Activated naive CD8-positive, alpha-beta T cell treated with anti-CD3 and anti-CD28 coated beads, Interleukin-2, amount 10 ng/mL, durations not matched to agents 7 days and 5 days (primary cell): ENCODE measurements at regions not wholly inside any gene's neighbourhood (a gene's known extent, or its start where the extent isn't known, plus 50 kb on each side); places are given as distances from the start of the nearest gene placed in this dataset.
"Not testable (repeated sequence)": the region's sequence is repeated elsewhere in the genome, so short reads cannot be mapped to it uniquely, and the experiment has no call there.

ENCODE experiments used
- ATAC-seq: fragments of 150-1000 bp; cut with Tn5 transposase; one replicate; pipeline ENCODE4 v1.10.0; 2021; ENCODE audit warnings: low read depth, moderate library complexity
- POLR2A ChIA-PET: fragments of 350-600 bp; sonication (Branson Sonifier 250); formaldehyde crosslinking; loops from one replicate; lab custom pipeline; 2021; ENCODE audit warnings: antibody characterized with exemption; lab: Charles Lee
- DNase-seq: peaks from one replicate; pipeline ENCODE4 v3.0.0; 2021
- H3K27ac Mint-ChIP-seq: one replicate; pipeline ENCODE4 v1.8.0; 2022; ENCODE audit warnings: mild to moderate bottlenecking, mixed read lengths
- H3K27me3 Mint-ChIP-seq: one replicate; pipeline ENCODE4 v1.8.0; 2022; ENCODE audit warnings: mild to moderate bottlenecking, moderate library complexity, mixed read lengths
- H3K36me3 Mint-ChIP-seq: one replicate; pipeline ENCODE4 v1.8.0; 2021; ENCODE audit warnings: mild to moderate bottlenecking, mixed read lengths
- H3K4me1 Mint-ChIP-seq: one replicate; pipeline ENCODE4 v1.8.0; 2021; ENCODE audit warnings: mixed read lengths
- H3K4me3 Mint-ChIP-seq: one replicate; pipeline ENCODE4 v1.8.0; 2022; ENCODE audit warnings: mild to moderate bottlenecking, moderate library complexity, mixed read lengths
- H3K9me3 Mint-ChIP-seq: one replicate; pipeline ENCODE4 v1.8.0; 2021; ENCODE audit warnings: mixed read lengths

- DNase-seq (no peak), ATAC-seq (no peak)
- Mint-ChIP-seq H3K9me3 (no peaks in the 10 kb centered on the region), H3K27me3 (peaks cover 18% of the 10 kb centered on the region), H3K4me3 (no peak overlapping the region), H3K36me3 (no peaks in the 10 kb centered on the region), H3K27ac (no peak overlapping the region), H3K4me1 (no peaks in the 10 kb centered on the region)
- POLR2A ChIA-PET: no interaction called here
These were observed 226.7 kb upstream of the PRKX start for GRCh38 chrX:3940000-3940610.

GRCh38 chrX:3938587-3938986 lies 225.1 kb upstream of the PRKX start:
- POLR2A ChIA-PET: no interaction called here
- Mint-ChIP-seq H3K27me3 (peaks cover 18% of the 10 kb centered on the region), H3K36me3 (no peaks in the 10 kb centered on the region), H3K4me1 (no peaks in the 10 kb centered on the region), H3K27ac (no peak overlapping the region), H3K9me3 (no peaks in the 10 kb centered on the region), H3K4me3 (no peak overlapping the region)
- no peak for ATAC-seq
- DNase-seq: no peak

GRCh38 chrX:3935196-3935595 lies 221.7 kb upstream of the PRKX start:
- POLR2A ChIA-PET, H3K36me3 Mint-ChIP-seq, ATAC-seq, H3K4me3 Mint-ChIP-seq, H3K4me1 Mint-ChIP-seq, DNase-seq, H3K27ac Mint-ChIP-seq, H3K27me3 Mint-ChIP-seq, H3K9me3 Mint-ChIP-seq: not testable (repeated sequence)

DNA sequence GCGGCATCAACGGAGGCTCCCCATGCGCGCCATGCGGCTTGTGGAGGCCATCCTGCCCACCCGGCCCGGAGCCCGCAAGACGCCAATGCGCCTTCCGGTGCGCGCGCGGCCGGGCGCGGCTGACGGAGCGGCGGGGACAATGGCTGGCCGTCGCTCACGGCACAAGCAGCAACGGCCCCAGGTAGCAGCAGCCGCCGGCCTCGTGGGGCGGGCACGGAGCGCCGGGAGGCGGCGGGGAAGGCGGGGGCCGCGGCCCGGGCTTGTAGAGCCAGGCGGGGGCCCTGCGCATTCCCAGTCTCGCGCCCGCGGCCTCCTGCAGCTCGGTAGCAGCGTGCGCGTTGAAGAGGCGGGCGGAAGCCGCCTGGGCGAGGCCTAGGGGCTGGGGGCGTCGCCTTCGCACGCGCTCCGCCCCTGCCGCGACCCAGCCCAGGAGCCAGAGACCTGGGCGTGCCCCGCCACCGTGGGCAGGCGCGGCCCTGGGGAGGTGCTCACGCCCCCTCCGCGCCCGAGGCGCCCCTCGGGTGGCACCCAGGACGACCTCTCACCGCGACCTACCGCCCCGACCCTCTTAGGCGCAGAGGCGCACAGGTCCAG lies 207.1 kb upstream of the PRKX start:
- H3K4me1 Mint-ChIP-seq, H3K9me3 Mint-ChIP-seq, DNase-seq, H3K27me3 Mint-ChIP-seq, H3K36me3 Mint-ChIP-seq, H3K4me3 Mint-ChIP-seq, POLR2A ChIA-PET, H3K27ac Mint-ChIP-seq: not testable (repeated sequence)
- ATAC-seq: peak; percentile 95

DNA sequence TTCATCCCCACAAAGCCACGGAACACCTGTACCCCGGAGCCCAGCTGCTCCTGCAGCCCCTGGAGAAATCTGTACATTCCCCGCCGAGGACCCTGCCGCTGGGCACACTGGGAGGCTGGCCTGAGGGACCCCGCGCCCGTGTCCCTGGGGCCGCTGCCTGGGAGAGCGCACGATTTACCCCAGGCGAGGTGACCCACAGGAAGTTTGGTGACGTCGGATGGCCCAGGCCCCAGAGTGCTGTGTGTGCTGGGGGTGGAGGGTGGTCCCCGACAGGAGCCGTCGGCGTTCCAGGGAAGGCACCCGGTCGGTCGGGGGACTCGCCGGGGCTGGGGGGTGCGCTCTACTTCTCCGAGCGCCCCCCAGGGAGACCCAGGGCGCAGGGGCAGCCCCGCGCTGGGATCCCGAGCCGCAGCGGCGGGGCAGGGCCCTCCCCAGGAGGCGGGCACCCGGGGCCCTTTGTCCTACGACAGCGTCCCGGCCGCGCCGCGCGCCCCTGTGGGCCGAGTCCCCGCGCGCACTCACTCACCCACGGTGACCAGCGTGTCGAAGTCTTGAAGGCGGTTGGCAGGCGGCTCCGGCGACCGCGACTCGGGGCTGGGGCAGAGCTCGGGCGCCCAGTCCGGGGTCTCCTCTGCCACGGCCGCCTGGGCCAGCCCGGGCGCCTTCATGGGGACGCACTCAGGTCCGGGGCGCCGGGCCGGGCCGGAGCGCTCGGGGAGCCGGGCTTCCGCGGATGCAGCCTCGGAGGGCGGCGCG lies 206.4 kb upstream of the PRKX start:
- ATAC-seq: peak; percentile 30
- H3K9me3 Mint-ChIP-seq, DNase-seq, H3K4me1 Mint-ChIP-seq, H3K4me3 Mint-ChIP-seq, POLR2A ChIA-PET, H3K36me3 Mint-ChIP-seq, H3K27ac Mint-ChIP-seq, H3K27me3 Mint-ChIP-seq: not testable (repeated sequence)

DNA sequence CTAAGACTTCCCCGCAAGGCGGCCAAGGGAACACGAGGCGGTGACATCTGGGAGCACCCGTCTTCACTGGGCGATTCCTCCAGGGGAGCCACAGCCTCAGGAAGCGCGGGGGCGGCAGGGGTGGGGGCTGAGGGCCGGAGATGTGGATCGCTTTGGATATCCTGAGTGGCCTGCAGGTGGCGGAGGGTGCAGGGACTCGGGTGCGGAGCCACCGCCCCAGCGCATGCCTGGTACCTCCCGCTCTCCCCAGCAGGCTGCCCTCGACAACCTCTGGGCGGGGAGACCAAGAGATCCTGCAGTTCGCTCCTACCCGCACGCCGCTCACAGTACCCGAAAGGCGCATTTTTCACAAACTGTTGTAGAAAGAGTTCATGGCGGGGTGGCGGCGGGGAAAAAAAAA lies 201.4 kb upstream of the PRKX start:
- H3K36me3 Mint-ChIP-seq, H3K9me3 Mint-ChIP-seq, H3K27ac Mint-ChIP-seq, ATAC-seq, POLR2A ChIA-PET, H3K4me3 Mint-ChIP-seq, H3K27me3 Mint-ChIP-seq, DNase-seq, H3K4me1 Mint-ChIP-seq: not testable (repeated sequence)

GRCh38 chrX:3914059-3914458 lies 200.6 kb upstream of the PRKX start:
- ATAC-seq, H3K36me3 Mint-ChIP-seq, H3K4me1 Mint-ChIP-seq, H3K27me3 Mint-ChIP-seq, H3K4me3 Mint-ChIP-seq, DNase-seq, H3K9me3 Mint-ChIP-seq, POLR2A ChIA-PET, H3K27ac Mint-ChIP-seq: not testable (repeated sequence)

DNA sequence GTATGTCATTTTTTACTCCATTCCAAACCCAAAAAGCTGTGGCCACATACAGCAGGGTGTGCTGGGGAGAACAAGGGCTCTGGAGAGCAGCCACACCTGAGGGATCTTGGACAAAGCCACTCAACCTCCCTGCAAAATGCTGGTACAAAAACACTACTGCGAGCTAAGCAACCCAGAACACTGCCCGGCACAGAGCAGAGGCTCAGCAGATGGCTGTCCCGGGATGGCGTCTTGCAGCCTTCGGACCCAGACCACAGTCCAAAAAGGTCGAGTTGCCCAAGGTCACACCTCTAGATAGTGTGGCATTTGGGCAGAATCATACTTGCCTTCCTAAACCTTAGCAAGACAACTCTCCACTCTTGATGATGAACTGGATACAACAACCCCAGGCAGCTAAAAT lies 197.6 kb upstream of the PRKX start:
- H3K4me1 Mint-ChIP-seq, H3K27ac Mint-ChIP-seq, H3K4me3 Mint-ChIP-seq, ATAC-seq, H3K9me3 Mint-ChIP-seq, H3K27me3 Mint-ChIP-seq, H3K36me3 Mint-ChIP-seq, DNase-seq, POLR2A ChIA-PET: not testable (repeated sequence)

DNA sequence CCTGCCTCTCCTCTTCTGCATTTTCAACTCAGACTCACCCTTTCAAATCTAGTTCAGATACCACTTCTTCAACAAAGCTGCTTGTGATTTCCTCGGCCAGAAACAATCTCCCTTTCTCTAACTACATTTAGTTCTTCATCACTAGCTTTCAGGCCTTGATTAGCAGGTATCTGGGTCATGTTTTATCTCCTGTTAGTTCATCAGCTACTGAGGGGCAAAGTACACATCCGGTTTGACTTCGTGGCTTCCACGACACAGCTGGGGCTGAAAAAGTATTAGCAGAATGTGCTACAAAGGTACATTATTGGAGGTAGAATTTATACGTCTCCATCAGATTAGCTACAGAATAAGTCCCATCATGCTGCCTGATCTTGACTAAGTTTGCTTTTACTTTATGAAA lies 197.2 kb upstream of the PRKX start:
- H3K9me3 Mint-ChIP-seq, ATAC-seq, H3K27ac Mint-ChIP-seq, DNase-seq, POLR2A ChIA-PET, H3K4me3 Mint-ChIP-seq, H3K4me1 Mint-ChIP-seq, H3K36me3 Mint-ChIP-seq, H3K27me3 Mint-ChIP-seq: not testable (repeated sequence)

DNA sequence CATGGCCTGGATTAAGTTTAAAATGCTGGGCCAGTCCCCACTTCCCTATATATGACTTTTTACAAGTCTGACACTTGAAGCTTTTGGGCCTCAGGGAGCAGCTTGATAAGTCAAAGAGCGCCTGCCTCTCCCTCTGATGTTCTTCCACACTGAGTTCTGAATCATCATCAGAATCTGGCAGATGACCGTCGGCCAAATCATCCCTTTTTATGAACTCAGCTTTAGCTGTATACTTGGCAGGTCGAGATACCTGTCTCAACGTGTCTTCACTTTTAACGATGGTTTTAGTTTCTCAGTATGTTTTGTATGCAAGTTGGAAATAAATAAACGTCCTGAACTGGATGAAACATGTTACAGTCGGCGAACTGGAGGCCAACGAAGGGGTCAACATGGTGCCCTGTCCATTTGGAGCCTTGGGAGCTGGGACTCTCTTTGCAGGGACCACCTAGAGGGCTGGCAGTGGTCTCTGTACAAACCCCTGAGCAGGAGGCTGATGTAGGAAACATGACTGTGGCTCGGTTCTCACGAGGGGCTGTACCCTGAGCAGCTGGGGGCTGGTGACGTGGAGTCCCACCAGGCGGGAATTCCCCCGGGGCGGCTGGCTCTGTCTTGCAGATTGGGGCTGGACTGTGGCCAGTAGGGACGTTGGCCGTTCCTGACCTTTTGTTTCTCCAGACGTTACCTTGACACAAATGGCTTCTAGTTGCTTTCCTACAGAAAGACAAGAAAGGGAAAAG lies 192.2 kb upstream of the PRKX start:
- ATAC-seq, H3K4me3 Mint-ChIP-seq, H3K36me3 Mint-ChIP-seq, H3K9me3 Mint-ChIP-seq, H3K4me1 Mint-ChIP-seq, POLR2A ChIA-PET, DNase-seq, H3K27ac Mint-ChIP-seq, H3K27me3 Mint-ChIP-seq: not testable (repeated sequence)

DNA sequence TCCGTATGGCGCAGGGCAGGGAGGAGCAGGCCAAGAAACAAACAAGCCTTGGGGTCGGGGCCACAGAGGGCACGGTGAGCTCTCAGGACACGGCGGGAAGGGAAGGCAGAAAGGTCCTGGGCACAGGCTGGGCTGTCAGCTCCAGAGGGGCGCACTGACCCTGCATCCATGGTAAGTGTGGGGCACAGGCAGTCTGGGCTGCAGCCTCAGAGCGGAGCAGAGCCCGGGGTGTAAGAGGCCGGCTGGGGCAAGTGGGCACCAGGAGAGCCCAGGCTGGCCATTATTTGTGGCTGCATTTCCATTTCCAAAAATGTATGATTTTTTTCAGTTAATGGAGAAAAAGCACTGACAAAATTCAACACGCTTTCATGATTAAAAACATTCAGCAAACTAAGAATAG lies 188.8 kb upstream of the PRKX start:
- H3K4me1 Mint-ChIP-seq, H3K27me3 Mint-ChIP-seq, H3K4me3 Mint-ChIP-seq, ATAC-seq, POLR2A ChIA-PET, H3K9me3 Mint-ChIP-seq, DNase-seq, H3K27ac Mint-ChIP-seq, H3K36me3 Mint-ChIP-seq: not testable (repeated sequence)

- H3K4me3 Mint-ChIP-seq, H3K9me3 Mint-ChIP-seq, ATAC-seq, H3K4me1 Mint-ChIP-seq, DNase-seq, H3K27ac Mint-ChIP-seq, POLR2A ChIA-PET, H3K36me3 Mint-ChIP-seq, H3K27me3 Mint-ChIP-seq: not testable (repeated sequence)
These were observed 183.3 kb upstream of the PRKX start for GRCh38 chrX:3896755-3897154.

DNA sequence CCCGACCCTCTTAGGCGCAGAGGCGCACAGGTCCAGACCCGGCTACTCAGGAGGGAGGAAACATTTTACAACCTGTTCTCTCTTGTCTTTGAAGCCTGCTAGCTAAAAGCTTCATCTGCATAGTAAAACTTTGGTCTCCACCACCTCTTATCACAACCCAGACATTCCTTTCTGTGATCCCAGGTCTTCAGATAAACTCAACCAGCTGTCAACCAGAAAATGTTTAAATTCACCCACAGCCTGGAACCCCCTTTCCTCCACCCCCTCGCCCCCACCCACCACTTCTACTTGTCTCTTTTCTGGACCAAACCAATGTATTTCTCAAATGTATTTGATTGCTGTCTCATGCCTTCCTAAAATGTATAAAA lies 169.1 kb upstream of the PRKX start:
- ATAC-seq, POLR2A ChIA-PET, H3K9me3 Mint-ChIP-seq, DNase-seq, H3K4me3 Mint-ChIP-seq, H3K27ac Mint-ChIP-seq, H3K36me3 Mint-ChIP-seq, H3K4me1 Mint-ChIP-seq, H3K27me3 Mint-ChIP-seq: not testable (repeated sequence)
